ENCODE measurements at regions not wholly inside any gene's neighbourhood (a gene's known extent, or its start where the extent isn't known, plus 50 kb on each side); places are given as distances from the start of the nearest gene placed in this dataset.

- Histone ChIP-seq H4K20me1 (ENCODE audit: insufficient read depth, low read length) (no peaks in the 10 kb centered on the region), H3K4me3 (replicated peaks in 1 of 3; ENCODE audit: low read depth in 2 of 3, low read length in 3 of 3) (peak overlapping the region; percentile 51 to 98 (median 83)), H3K4me1 (ENCODE audit: control insufficient read depth in 1 of 2, insufficient read depth in 2 of 2, low read length in 2 of 2) (peaks cover 90 to 93% of the 10 kb centered on the region in 2 donors), H3K36me3 (replicated peaks in 1 of 2; ENCODE audit: control insufficient read depth in 1 of 2, insufficient read depth in 2 of 2, low read length in 2 of 2) (peaks cover 9 to 15% of the 10 kb centered on the region in 2 donors), H3K4me2 (replicated peaks; ENCODE audit: extremely low read depth, low read length, poor library complexity, severe bottlenecking) (peak overlapping the region; percentile 81), H3K9me3 (replicated peaks in 1 of 2; ENCODE audit: control insufficient read depth in 1 of 2, insufficient read depth in 1 of 2, low read length in 2 of 2) (no peaks in the 10 kb centered on the region), H3K9ac (ENCODE audit: insufficient read depth, low read length, poor library complexity, severe bottlenecking) (peak overlapping the region; percentile 81), H3K27me3 (ENCODE audit: control insufficient read depth in 2 of 2, insufficient read depth in 2 of 2, low read length in 2 of 2) (no peaks in the 10 kb centered on the region), H2AFZ (ENCODE audit: insufficient read depth, low read depth, low read length, poor library complexity, severe bottlenecking) (no peak overlapping the region), H3K27ac (ENCODE audit: low read depth in 1 of 2, low read length in 2 of 2) (peak overlapping the region; percentile 96 to 97), H3K79me2 (ENCODE audit: insufficient read depth, low read length) (peaks cover 61% of the 10 kb centered on the region)
- intact Hi-C loops (cut with micrococcal nuclease), result loop anchor here (2.0 to 10.0 kb wide), 6 partner anchors 17 to 69 kb away; no protein-coding TSS in a partner anchor
- peak; percentile 32 to 54 (median 42) for DNase-seq
- 79% methylated on average over 3 of the region's 7 CpGs for WGBS (ENCODE audit: insufficient coverage)
- peaks cover 91% of the 10 kb centered on the region for H3K4me1 Mint-ChIP-seq
- H3K27ac Mint-ChIP-seq, result peak overlapping the region; percentile 95 to 100 (median 98)
- peaks cover 0 to 2% (median 2%) of the 10 kb centered on the region in 3 donors for H3K27me3 Mint-ChIP-seq (ENCODE audit: low read depth in 3 of 3)
- peaks cover 32 to 55% of the 10 kb centered on the region in 2 donors for H3K36me3 Mint-ChIP-seq
- TF ChIP-seq, protein P1, sequence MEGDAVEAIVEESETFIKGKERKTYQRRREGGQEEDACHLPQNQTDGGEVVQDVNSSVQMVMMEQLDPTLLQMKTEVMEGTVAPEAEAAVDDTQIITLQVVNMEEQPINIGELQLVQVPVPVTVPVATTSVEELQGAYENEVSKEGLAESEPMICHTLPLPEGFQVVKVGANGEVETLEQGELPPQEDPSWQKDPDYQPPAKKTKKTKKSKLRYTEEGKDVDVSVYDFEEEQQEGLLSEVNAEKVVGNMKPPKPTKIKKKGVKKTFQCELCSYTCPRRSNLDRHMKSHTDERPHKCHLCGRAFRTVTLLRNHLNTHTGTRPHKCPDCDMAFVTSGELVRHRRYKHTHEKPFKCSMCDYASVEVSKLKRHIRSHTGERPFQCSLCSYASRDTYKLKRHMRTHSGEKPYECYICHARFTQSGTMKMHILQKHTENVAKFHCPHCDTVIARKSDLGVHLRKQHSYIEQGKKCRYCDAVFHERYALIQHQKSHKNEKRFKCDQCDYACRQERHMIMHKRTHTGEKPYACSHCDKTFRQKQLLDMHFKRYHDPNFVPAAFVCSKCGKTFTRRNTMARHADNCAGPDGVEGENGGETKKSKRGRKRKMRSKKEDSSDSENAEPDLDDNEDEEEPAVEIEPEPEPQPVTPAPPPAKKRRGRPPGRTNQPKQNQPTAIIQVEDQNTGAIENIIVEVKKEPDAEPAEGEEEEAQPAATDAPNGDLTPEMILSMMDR (IDR thresholded peaks at IDR 0.05), result no peak
- H3K4me3 Mint-ChIP-seq, result peak overlapping the region; percentile 82 to 91
- H3K9me3 Mint-ChIP-seq, result peaks cover 0 to 3% (median 0%) of the 10 kb centered on the region in 7 donors
Observed at GRCh38 chr20:19935842-19936241, 81.3 kb upstream of the NAA20 start.

DNA sequence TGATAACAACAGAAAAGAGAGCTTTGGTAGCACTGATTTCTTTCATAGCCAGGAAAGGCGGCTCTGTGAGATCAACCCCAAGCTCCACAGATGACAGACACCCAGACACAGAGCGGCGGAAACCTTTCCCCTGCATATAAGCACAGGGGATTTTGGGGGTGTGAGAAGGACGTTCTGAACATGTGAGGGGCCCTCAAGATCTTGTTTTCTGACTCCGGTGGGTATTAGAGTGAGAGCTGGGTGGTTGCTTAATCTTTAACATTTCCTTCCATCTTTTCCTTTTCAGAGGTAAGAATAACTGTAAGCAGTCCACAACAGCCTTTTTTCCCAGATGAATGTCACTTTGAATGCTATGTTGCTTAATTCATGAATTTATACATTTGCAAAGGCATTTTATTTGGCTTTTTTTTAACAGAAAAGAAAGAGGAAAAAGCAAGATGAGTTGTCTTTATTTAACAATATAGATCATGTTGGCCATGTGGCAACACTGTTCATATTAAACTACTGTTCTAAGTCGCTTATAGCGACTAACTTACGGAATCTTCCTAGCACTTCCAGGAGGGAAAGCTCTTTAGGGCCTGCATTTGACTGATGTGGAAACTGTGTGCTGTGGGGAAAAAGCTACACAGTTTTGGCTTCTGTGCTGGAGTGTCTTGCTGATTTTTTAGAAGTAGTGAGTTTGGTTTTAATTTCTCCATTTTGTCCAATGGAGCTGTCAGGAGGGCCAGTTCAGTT, 80.5 kb upstream of the NAA20 start:
- DNase-seq, result no peak
- Histone ChIP-seq H3K9ac (ENCODE audit: insufficient read depth, low read length, poor library complexity, severe bottlenecking) (peak overlapping the region; percentile 81), H3K4me3 (replicated peaks in 1 of 3; ENCODE audit: low read depth in 2 of 3, low read length in 3 of 3) (peak overlapping the region; percentile 51 to 98 (median 83)), H3K36me3 (replicated peaks in 1 of 2; ENCODE audit: control insufficient read depth in 1 of 2, insufficient read depth in 2 of 2, low read length in 2 of 2) (peaks cover 12 to 18% of the 10 kb centered on the region in 2 donors), H4K20me1 (ENCODE audit: insufficient read depth, low read length) (no peaks in the 10 kb centered on the region), H3K9me3 (replicated peaks in 1 of 2; ENCODE audit: control insufficient read depth in 1 of 2, insufficient read depth in 1 of 2, low read length in 2 of 2) (no peaks in the 10 kb centered on the region), H3K4me2 (replicated peaks; ENCODE audit: extremely low read depth, low read length, poor library complexity, severe bottlenecking) (peak overlapping the region; percentile 81), H3K27ac (ENCODE audit: low read depth in 1 of 2, low read length in 2 of 2) (peak overlapping the region; percentile 96 to 97), H3K79me2 (ENCODE audit: insufficient read depth, low read length) (peaks cover 65% of the 10 kb centered on the region), H3K27me3 (ENCODE audit: control insufficient read depth in 2 of 2, insufficient read depth in 2 of 2, low read length in 2 of 2) (no peaks in the 10 kb centered on the region), H2AFZ (ENCODE audit: insufficient read depth, low read depth, low read length, poor library complexity, severe bottlenecking) (peak overlapping the region; percentile 31), H3K4me1 (ENCODE audit: control insufficient read depth in 1 of 2, insufficient read depth in 2 of 2, low read length in 2 of 2) (peaks cover 97 to 98% of the 10 kb centered on the region in 2 donors)
- Mint-ChIP-seq H3K4me3 (peak overlapping the region; percentile 82 to 91), H3K36me3 (peaks cover 36 to 62% of the 10 kb centered on the region in 2 donors), H3K4me1 (peaks cover 98% of the 10 kb centered on the region), H3K27ac (peak overlapping the region; percentile 95 to 100 (median 98)), H3K27me3 (ENCODE audit: low read depth in 3 of 3) (peaks cover 0 to 2% (median 2%) of the 10 kb centered on the region in 3 donors), H3K9me3 (peaks cover 0 to 5% (median 2%) of the 10 kb centered on the region in 7 donors)
- WGBS (ENCODE audit: insufficient coverage), result no CpG with 5 or more reads among the region's 8 CpGs
- TF ChIP-seq, protein P1 (IDR thresholded peaks at IDR 0.05), result no peak
- intact Hi-C loops (cut with micrococcal nuclease), result loop anchor here (2.0 to 10.0 kb wide), 5 partner anchors 22 to 69 kb away; no protein-coding TSS in a partner anchor
